Neural cell (in vitro differentiated cells): ENCODE measurements at regions not wholly inside any gene's neighbourhood (a gene's known extent, or its start where the extent isn't known, plus 50 kb on each side); places are given as distances from the start of the nearest gene placed in this dataset.

ENCODE experiments used
- H2AFZ ChIP-seq: fragments of 200-600, 300-800 bp; sonication (generic), shearing (Covaris generic); 2 replicates; pipeline ENCODE4 v1.6.0; 2014; ENCODE audit warnings: low read depth, mild to moderate bottlenecking, antibody characterized with exemption, low read length, moderate library complexity
- H3F3A ChIP-seq: fragments of 200-600 bp; shearing (Covaris generic); 2 replicates; pipeline ENCODE4 v1.6.1; 2016; ENCODE audit warnings: mild to moderate bottlenecking, moderate library complexity, mixed read lengths, antibody characterized with exemption, low read length; ENCODE audit not compliant: insufficient read depth, poor library complexity, severe bottlenecking
- H3K27ac ChIP-seq: fragments of 200-600, 300-800 bp; sonication (generic), shearing (Covaris generic); 2 replicates; pipeline ENCODE4 v1.5.1; 2014; ENCODE audit warnings: mild to moderate bottlenecking, low read length, moderate library complexity
- H3K27me3 ChIP-seq: fragments of 300-800, 200-600 bp; sonication (generic), shearing (Covaris generic); 2 replicates; pipeline ENCODE4 v1.6.0; 2014; ENCODE audit warnings: mild to moderate bottlenecking, low read depth, low read length, moderate library complexity; ENCODE audit not compliant: insufficient read depth
- H3K36me3 ChIP-seq: fragments of 300-800, 200-600 bp; sonication (generic), shearing (Covaris generic); 2 replicates; pipeline ENCODE4 v1.5.1; 2014; ENCODE audit warnings: mild to moderate bottlenecking, antibody characterized with exemption, low read length, moderate library complexity; ENCODE audit not compliant: insufficient read depth
- H3K4me2 ChIP-seq: fragments of 300-800, 200-600 bp; sonication (generic), shearing (Covaris generic); 2 replicates; pipeline ENCODE4 v1.6.0; 2014; ENCODE audit warnings: mild to moderate bottlenecking, low read length
- H3K4me3 ChIP-seq: fragments of 300-800, 200-600 bp; sonication (generic), shearing (Covaris generic); 2 replicates; pipeline ENCODE4 v1.5.1; 2014; ENCODE audit warnings: mild to moderate bottlenecking, low read length, moderate library complexity
- H3K79me2 ChIP-seq: fragments of 200-600 bp; shearing (Covaris generic); replicated peaks from 2 replicates; pipeline ENCODE4 v1.6.0; 2014; ENCODE audit warnings: mild to moderate bottlenecking, low read length, moderate library complexity; ENCODE audit not compliant: insufficient read depth
- H3K9ac ChIP-seq: fragments of 300-800, 200-600 bp; sonication (generic), shearing (Covaris generic); 2 replicates; pipeline ENCODE4 v1.6.1; 2016; ENCODE audit warnings: mild to moderate bottlenecking, low read length, mixed read lengths
- H3K9me2 ChIP-seq: fragments of 200-600 bp; shearing (Covaris generic); 2 replicates; pipeline ENCODE4 v1.6.1; 2016; ENCODE audit warnings: mild to moderate bottlenecking, low read length, mixed read lengths; ENCODE audit not compliant: insufficient read depth
- H3K9me3 ChIP-seq: fragments of 200-600, 300-800 bp; sonication (generic), shearing (Covaris generic); 2 replicates; pipeline ENCODE4 v1.6.1; 2016; ENCODE audit warnings: mild to moderate bottlenecking, mixed run types, low read length, moderate library complexity, mixed read lengths
- H4K20me1 ChIP-seq: fragments of 200-600 bp; shearing (Covaris generic); 2 replicates; pipeline ENCODE4 v1.6.1; 2016; ENCODE audit warnings: mild to moderate bottlenecking, mixed run types; ENCODE audit not compliant: insufficient read depth
- CTCF ChIP-seq: fragments of 450-650 bp; IDR thresholded peaks from 2 replicates; pipeline ENCODE4 v1.5.1; 2014; ENCODE audit warnings: antibody characterized with exemption, mild to moderate bottlenecking, moderate library complexity; ENCODE audit not compliant: poor library complexity, severe bottlenecking
- EP300 ChIP-seq: fragments of 450-650 bp; conservative IDR thresholded peaks from 2 replicates; pipeline ENCODE4 v1.6.1; 2014; ENCODE audit warnings: antibody characterized with exemption, mild to moderate bottlenecking, moderate library complexity; ENCODE audit not compliant: poor library complexity, severe bottlenecking
- EZH2 ChIP-seq: fragments of 200-600, 300-800 bp; shearing (Covaris generic), sonication (generic); IDR thresholded peaks from 2 replicates; pipeline ENCODE4 v1.6.1; 2014; ENCODE audit warnings: antibody characterized with exemption, low read length, borderline replicate concordance, mild to moderate bottlenecking; ENCODE audit not compliant: insufficient read depth, poor library complexity, severe bottlenecking
- MXI1 ChIP-seq: fragments of 450-650 bp; conservative IDR thresholded peaks from 2 replicates; pipeline ENCODE4 v1.6.1; 2014; ENCODE audit warnings: antibody characterized with exemption, mild to moderate bottlenecking; ENCODE audit not compliant: poor library complexity, severe bottlenecking
- POLR2AphosphoS5 ChIP-seq: IDR thresholded peaks from 2 replicates; pipeline ENCODE4 v1.6.1; 2012
- RAD21 ChIP-seq: fragments of 450-650 bp; conservative IDR thresholded peaks from 2 replicates; pipeline ENCODE4 v1.6.1; 2014; ENCODE audit warnings: antibody characterized with exemption, mild to moderate bottlenecking, moderate library complexity
- REST ChIP-seq: IDR thresholded peaks from 2 replicates; pipeline ENCODE4 v1.6.1; 2012; ENCODE audit warnings: borderline replicate concordance
- SMC3 ChIP-seq: fragments of 450-650 bp; conservative IDR thresholded peaks from 2 replicates; pipeline ENCODE4 v1.6.1; 2014; ENCODE audit warnings: antibody characterized with exemption, mild to moderate bottlenecking, moderate library complexity; ENCODE audit not compliant: poor library complexity
- TAF1 ChIP-seq: IDR thresholded peaks from 2 replicates; pipeline ENCODE4 v1.6.1; 2012; ENCODE audit warnings: low read depth

GRCh38 chr2:150557020-150557600, 69.6 kb upstream of the RND3 start:
- Histone ChIP-seq H3K27ac (no peak overlapping the region), H3K9ac (no peak overlapping the region), H3K79me2 (no peaks in the 10 kb centered on the region), H3K27me3 (no peaks in the 10 kb centered on the region), H3K4me2 (no peak overlapping the region), H3K36me3 (no peaks in the 10 kb centered on the region), H3K4me3 (no peak overlapping the region), H2AFZ (no peak overlapping the region), H4K20me1 (no peaks in the 10 kb centered on the region), H3K9me2 (no peaks in the 10 kb centered on the region), H3F3A (no peaks in the 10 kb centered on the region), H3K9me3 (no peaks in the 10 kb centered on the region)
- no peak for TF ChIP-seq REST

- no peak overlapping the region for H2AFZ ChIP-seq
- no peaks in the 10 kb centered on the region for H3K36me3 ChIP-seq
- no peaks in the 10 kb centered on the region for H3F3A ChIP-seq
- no peaks in the 10 kb centered on the region for H3K9me2 ChIP-seq
- H3K4me2 ChIP-seq, result no peak overlapping the region
- H3K79me2 ChIP-seq, result no peaks in the 10 kb centered on the region
- H3K27me3 ChIP-seq, result no peaks in the 10 kb centered on the region
- H3K27ac ChIP-seq, result no peak overlapping the region
- no peak overlapping the region for H3K9ac ChIP-seq
- H3K4me3 ChIP-seq, result no peak overlapping the region
- TF ChIP-seq EZH2 (no peak), REST (no peak), EP300 (no peak), RAD21 (no peak), SMC3 (no peak), TAF1 (no peak), CTCF (no peak), MXI1 (no peak), POLR2AphosphoS5 (no peak)
- no peaks in the 10 kb centered on the region for H4K20me1 ChIP-seq
- H3K9me3 ChIP-seq, result no peaks in the 10 kb centered on the region
Measured at GRCh38 chr2:150555611-150556356, 68.3 kb upstream of the RND3 start.
